ENCODE measurements at regions not wholly inside any gene's neighbourhood (a gene's known extent, or its start where the extent isn't known, plus 50 kb on each side); places are given as distances from the start of the nearest gene placed in this dataset.

DNA sequence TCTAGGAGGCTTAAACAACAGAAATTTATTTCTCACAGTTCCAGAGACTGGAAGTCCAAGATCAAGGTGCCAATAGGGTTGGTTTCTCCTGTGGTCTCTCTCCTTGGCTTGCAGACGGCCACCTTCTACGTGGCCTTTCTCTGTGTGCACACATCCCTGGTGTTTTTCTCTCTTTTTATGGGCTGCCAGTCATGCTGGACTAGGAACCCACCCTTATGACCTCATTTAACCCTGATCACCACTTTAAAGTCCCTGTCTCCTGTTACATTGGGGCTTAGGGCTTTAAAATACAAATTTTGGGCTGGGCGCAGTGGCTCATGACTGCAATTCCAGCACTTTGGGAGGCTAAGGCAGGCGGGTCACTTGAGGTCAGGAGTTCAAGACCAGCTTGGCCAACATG is 157.1 kb downstream of the TLE1 start:
- DNase-seq (ENCODE audit: low spot score): no peak
- no peak for ATAC-seq

DNA sequence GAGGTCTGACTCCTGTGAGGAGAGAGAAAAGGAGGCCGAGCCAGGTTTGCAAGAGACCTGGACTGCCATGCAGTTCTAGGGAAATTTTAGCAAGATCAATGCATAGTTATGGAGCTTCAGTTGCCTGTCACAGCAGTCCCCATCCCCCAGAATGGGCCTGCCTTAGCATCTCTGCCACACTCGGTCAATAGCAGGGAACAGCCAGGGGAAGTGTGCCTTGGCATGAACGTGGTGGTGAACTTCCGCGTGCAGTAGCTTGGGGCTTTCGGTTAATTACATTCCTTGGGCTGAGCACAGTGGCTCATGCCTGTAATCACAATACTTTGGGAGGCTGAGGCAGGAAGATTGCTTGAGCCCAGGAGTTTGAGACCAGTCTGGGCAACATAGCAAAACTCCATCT is 157.8 kb downstream of the TLE1 start:
- ATAC-seq: no peak
- no peak for DNase-seq (ENCODE audit: low spot score)

DNA sequence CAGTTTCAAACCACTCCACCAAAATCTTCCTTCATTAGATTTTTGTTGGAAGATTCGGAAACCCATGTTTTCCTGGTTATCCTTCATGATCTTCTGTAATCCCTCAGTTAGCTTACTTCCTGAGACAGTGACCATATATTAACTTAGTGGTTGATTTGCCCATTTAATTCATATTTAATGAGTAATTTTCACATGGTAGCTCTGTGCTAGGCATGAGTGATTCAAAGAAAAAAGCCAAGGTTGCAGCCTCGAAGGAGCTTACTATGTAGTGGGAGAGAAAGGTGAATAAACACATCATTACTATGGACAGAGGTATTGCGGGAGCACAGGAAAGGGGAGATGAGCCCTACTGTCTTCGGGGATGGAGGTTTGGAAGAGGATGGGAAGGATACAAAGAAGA is 158.5 kb downstream of the TLE1 start:
- no peak for ATAC-seq

DNA sequence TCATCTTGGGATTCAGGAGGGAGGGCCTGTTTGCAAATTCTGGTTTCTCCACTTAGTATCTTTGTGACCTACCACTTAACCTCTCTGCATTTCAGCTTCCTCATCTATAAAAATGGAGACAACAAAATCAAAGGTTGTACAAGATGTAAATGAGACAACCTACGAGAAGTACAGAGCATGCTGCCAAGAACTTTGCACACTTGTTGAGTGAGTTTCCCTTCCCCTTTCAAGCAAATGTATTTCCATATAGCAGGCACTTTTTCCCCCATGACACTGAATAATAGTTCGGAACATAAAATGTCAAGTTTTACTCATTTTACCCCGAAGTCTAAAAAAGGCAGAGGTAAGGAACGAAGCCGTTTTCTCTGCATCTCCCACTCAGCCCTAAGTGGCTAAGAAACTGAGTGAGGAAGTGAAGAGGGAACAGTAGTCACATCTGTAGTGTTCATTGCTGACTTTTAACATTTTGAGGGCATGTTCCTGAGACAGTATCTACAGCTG is 159.0 kb downstream of the TLE1 start:
- ATAC-seq: no peak
- no peak for DNase-seq (ENCODE audit: low spot score)

More for the DNA sequence above, 158.5 kb downstream of the TLE1 start:
- no peak for DNase-seq (ENCODE audit: low spot score)

DNA sequence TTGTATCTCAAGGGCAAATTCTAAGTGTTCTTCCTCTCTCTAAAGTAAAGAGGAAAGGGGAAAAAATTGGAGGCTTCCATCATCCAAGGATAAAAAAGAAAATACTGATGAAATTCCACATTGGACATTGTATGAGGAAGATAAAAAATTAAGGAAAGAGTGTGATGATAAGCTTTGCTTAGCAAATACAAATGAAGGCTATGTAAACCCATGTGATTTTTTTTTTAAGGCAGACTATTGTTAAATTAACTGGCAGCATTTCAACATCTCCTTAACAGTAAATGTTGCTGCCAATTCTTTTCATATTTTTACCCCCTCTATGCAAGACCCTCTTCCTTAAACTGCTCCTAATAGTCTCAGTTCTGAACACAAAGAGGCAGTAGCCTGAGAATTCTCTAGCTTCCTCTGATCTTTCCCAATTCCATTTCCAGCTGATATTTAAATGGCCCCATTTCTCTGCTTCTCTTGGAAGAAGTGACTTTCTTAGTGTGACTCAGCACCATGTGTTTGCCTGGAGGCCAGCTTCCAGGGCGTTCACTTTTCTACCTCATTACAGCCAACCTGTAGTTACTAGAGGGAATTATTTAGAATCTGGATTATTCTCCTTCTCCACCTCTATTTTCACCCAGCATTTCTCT is 159.7 kb downstream of the TLE1 start:
- DNase-seq (ENCODE audit: low spot score) (no peak), ATAC-seq (peak; percentile 57)

DNA sequence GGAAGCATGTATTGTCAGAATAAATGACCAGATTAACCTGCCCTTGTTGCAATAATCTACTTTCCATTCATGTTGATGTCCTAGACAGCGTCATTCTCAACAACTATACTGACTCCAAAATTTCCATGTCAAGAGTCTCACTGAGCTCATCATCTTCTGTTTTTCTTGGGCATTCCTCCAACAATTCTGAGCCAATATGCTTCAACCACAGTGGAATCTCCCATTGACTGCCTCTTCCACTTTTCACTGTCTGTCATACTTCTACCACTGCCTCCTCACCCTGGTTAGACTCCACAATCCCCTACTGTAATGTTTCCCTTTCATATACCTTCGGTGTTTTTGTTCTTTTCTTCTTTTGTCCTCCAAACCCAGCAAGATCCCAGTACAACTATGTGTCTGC is 162.8 kb downstream of the TLE1 start:
- DNase-seq (ENCODE audit: low spot score): no peak
- no peak for ATAC-seq

DNA sequence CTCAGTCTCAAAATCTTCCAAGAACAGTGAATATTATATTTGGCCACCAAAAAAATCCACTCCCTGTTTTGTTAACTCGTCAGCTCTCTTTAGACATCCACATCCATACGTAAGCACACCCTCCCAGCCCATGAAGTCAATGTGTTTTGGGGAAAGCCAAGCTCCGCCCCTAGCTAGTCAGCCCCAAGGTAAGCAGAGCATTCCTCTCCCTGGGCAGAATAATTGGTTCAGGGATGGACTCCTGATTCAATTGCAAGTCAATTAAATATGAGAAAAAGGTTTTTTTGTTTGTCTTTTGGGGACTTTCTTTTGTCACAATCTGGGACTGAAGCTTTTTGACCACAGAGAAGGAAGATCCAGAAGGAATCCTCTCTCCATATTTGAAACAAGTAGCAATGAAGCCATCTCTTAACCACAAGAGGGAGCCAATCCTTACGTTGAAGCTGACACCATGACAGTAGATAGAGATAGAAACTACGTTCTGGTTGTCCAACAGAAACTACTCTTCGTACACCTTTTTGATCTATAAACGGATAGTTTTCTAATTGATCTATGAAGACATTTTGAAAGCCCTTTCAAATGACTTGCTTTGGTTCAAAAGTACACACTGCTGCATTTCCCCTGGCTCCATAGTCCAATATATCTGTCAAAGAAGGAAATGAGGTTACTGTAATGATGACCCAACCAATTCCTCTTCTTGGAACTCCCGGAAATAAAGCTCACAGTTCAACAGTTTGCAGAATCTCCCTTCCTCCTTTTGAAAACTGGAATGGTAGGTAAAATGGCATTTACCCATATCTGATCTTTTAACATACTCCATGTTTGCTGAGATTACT is 166.4 kb downstream of the TLE1 start:
- no peak for DNase-seq (ENCODE audit: low spot score)
- peak; percentile 98 for ATAC-seq

DNA sequence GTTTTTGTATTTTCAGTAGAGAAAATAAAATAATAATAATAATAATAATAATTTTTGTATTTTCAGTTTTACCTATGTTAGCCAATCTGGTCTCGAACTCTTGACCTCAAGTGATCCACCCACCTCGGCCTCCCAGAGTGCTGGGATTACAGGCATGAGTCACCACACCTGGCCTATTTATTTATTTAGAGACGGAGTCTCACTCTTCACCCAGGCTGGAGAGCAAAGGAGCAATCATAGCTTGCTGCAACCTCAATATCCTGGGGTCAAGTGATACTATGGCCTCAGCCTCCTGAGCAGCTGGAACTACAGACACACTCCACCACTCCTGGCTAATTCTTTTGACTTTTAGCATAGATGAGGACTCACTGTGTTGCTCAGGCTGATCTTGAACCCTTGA is 167.5 kb downstream of the TLE1 start:
- DNase-seq (ENCODE audit: low spot score): no peak
- no peak for ATAC-seq

DNA sequence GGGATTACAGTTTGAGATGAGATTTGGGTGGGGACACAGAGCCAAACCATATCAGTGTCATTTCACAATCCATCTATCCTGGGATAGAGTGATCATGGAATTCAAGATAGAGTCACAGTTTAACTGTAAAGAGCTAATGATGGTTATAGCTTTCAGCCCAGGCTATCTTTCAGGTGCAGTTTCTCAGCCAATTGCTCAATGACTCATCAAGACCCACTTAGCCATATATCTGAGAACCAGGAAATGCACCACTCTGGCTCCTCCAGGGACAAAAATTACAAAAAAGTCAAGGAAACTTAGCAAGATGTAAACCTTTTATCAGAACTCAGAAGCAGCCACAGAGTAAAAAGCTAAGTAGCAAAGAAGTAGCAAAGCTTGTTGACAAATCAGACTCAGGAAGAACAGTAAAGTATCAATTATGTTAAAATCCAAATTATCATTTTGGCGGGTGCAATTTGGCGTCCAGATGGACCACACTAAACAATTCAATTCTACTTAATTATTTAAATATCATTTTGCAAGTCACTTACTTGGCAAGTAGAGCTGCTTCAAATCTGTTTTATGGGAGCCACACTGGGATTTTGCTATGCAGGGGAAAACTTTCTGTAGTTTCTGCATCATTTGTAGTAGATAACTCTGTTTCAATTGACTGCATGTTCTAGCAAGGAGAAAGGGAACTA is 169.4 kb downstream of the TLE1 start:
- ATAC-seq (no peak), DNase-seq (ENCODE audit: low spot score) (no peak)

DNA sequence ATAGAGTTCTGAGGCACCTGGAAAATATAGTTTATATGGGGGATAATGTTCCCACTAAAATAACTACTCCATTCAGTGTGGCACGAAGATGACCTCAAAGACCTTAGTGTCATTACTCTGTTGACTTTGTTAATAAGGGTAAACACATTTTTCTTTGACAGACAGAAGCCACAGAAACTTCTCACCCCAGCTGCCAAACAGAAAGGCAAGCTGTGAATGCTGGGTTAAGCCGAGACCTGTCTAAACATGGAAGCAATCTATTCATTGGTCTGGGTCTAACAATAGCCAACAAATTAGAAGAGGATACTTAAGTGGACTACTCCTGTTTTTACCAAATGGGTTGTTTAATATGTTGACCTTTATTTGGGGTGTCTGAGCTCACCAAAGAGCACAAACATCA is 171.4 kb downstream of the TLE1 start:
- ATAC-seq: no peak

DNA sequence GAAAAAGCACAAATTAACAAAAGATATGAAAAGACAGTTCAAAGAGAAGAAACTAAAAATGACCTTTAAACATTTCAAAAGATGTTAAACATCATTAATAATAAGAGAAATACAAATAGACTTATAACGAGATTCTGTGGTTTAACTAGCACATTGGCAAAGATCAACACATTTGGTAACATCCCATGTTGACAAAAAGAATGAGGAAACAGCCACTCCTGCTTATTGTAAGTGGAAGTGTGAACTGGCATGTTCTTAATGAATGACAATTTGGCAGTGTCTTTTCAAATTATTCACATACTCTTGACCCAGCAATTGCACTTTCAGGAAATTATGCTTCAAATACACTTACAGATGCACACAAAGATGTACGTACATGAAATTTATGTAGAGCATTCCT is 176.3 kb downstream of the TLE1 start:
- ATAC-seq (peak; percentile 35), DNase-seq (ENCODE audit: low spot score) (no peak)

More for the DNA sequence above, 171.4 kb downstream of the TLE1 start:
- DNase-seq (ENCODE audit: low spot score): no peak

DNA sequence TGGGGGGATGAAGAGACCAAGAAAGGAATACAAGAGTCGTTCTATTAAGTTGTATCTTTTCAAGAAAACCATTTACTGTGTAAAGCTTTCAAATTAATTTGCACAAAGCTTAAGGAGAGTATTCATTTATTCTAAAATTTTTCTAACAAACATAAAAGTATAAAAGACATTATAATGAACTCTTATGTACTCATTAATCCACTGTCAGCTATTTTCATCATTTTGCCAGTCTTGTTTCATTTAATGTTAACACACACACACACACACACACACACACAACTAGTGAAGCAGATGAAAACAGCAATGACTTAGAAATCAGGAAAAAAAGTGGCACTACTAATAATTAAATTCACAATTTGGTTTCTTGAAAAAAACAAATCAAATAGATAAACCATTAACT is 176.7 kb downstream of the TLE1 start:
- DNase-seq (ENCODE audit: low spot score) (no peak), ATAC-seq (no peak)

DNA sequence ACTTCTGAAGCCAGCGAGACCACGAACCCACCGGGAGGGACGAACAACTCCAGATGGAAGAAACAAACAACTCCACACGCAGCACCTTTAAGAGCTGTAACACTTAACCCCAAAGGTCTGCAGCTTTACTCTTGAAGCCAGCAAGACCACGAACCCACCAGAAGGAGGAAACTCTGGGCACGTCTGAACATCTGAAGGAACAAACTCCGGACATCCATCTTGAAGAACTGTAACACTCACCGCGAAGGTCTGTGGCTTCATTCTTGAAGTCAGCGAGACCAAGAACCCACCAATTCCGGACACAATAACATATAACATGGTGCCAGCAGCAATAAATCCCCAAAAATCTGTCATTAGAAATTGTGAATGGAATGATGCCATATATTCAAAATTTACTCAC is 180.9 kb downstream of the TLE1 start:
- ATAC-seq (no peak), DNase-seq (ENCODE audit: low spot score) (no peak)

DNA sequence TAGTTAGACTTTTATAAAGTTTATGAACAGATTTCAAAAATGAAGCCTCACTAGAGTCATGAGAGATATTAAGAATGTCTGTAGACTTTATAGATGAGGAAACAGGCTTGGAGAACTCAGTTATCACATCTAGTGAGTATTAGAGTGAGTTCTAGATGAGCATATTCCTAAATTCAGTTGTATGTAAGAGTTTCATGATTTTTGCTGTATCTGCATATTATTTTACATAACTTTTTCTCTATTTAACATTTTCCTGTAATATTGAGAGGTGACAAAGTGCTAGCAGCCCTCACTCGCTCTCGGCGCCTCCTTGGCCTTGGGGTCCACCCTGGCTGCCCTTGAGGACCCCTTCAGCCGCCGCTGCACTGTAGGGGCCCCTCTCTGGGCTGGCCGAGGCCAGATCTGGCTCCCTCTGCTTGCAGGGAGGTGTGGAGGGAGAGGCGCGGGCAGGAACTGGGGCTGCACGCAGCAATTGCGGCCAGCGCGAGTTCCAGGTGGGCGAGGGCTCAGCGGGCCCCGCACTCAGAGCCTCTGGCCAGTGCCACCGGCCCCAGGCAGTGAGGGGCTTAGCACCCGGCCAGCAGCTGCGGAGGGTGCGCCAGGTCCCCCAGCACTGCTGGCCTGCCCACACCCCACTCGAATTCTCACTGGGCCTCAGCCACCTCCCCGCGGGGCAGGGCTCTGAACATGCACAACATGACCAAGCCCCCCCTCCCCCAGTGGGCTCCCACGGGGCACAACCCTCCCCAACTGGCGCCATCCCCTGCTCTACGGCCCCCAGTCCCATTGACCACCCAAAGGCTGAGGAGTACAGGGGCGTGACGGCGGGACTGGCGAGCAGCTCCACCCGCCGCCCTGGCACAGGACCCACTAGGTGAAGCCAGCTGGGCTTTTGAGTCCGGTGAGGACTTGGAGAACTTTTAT is 182.1 kb downstream of the TLE1 start:
- DNase-seq (ENCODE audit: low spot score) (no peak), ATAC-seq (no peak)

DNA sequence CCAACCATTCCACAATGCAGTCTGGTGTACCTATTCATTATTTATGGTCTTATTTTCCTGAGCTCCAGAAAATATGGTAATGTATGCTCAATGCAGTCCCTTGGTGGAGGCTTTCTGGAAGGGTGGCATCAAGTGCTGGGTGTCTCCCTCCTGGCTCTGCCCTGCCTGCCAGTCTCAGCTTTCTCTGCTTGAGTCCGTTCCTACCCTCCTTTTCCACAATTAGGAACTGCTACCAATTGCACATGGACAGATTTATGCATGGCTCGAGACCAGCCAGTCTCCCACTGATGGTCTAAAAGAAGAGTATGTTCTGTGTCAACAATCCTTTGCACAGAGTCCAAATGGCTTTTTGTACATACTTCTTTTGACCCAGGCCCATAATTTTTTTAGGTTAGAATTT is 189.8 kb downstream of the TLE1 start:
- DNase-seq (ENCODE audit: low spot score): no peak
- no peak for ATAC-seq

DNA sequence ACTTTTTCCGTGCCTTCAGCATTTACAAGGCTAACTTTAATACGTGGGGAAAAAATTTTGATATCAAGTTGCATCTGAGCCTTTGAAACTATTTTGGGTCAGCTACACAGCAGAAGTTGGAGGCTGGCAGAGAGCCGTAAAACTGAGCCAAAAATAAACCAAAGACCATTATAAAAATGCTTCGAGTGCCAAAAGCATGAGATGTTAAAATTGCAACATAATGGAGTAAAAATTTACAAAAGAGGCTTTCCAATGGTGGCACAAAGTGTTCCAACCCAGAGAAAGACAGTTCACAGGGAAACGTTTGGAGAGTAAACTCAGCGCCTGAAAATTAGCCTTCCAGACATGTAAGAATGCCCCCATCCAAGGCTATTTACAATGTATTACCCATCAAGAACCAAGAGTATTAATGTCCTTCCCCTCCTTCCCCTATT is 190.3 kb downstream of the TLE1 start:
- ATAC-seq: peak; percentile 30
- no peak for DNase-seq (ENCODE audit: low spot score)

DNA sequence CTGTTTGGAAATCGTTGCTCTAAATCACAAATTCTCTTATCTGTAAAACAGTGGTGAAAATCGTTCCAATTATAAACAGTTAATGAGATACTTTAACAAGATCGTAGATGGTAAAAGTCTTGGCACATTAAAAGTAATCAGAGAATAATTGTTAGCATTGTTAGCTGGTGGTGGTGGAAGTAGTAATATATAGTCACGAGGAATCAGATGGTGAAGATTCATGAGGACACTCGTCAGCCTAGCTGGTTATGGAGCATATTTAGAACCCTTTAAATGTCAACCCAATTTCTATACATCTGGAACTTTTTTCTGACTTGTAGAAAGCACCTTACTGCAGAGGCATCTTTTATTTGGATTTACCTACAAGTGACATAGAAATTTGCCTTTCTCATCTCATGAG is 190.8 kb downstream of the TLE1 start:
- ATAC-seq (no peak), DNase-seq (ENCODE audit: low spot score) (no peak)

DNA sequence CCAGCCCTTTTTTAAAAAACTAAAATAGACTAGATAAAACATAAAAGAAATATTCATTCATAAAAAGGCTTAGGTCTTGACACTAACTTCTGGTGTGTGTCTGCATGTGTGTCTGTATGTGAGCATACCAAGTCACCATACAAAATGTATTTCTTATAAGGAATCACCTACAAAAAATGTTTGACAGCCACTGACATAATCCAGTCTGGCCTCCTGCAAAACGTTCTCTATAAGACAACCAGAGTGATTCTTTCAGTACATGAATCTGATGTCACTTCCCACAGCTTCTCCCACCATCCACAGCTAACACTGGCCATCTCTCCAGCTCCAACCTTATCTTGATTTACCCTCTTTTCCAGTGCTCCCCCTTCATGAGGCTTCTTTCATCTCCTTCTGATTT is 192.3 kb downstream of the TLE1 start:
- DNase-seq (ENCODE audit: low spot score) (no peak), ATAC-seq (no peak)

DNA sequence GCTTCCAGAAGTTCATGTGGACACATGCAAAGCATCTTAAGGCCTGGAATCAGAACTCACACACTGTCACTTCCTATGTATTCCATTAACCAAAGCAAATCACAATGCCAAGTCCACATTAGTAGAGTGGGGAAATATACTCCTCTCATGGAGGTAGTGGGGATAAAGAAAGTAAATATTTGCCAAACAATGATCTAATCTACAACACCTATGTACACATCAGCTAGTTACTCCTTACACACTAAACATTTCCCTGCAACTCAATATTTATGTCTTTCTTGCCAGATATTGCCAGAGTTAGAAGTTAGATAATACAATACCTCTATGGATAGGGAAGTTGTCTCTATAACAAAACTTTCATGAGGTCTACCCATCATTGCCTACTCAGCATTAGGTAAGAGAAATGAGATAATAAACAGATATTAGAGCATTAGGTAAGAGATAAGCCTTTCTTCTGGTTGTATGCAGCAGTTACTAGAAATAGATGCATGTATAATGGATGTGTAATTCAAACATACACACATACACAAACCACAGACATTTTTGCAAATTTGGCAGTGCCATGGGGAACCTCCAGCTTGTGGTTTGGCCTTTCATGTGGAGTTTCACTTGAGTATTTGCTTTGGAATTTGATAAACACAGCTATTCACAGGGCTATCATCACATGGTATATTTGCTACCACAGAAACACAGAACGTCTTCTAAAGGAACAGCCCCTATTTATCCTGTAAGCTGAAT is 196.5 kb downstream of the TLE1 start:
- no peak for DNase-seq (ENCODE audit: low spot score)
- ATAC-seq: no peak
